ENCODE measurements at regions not wholly inside any gene's neighbourhood (a gene's known extent, or its start where the extent isn't known, plus 50 kb on each side); places are given as distances from the start of the nearest gene placed in this dataset.
A peak's percentile ranks its signal among the peaks of the same experiment; 100 is the strongest.

DNA sequence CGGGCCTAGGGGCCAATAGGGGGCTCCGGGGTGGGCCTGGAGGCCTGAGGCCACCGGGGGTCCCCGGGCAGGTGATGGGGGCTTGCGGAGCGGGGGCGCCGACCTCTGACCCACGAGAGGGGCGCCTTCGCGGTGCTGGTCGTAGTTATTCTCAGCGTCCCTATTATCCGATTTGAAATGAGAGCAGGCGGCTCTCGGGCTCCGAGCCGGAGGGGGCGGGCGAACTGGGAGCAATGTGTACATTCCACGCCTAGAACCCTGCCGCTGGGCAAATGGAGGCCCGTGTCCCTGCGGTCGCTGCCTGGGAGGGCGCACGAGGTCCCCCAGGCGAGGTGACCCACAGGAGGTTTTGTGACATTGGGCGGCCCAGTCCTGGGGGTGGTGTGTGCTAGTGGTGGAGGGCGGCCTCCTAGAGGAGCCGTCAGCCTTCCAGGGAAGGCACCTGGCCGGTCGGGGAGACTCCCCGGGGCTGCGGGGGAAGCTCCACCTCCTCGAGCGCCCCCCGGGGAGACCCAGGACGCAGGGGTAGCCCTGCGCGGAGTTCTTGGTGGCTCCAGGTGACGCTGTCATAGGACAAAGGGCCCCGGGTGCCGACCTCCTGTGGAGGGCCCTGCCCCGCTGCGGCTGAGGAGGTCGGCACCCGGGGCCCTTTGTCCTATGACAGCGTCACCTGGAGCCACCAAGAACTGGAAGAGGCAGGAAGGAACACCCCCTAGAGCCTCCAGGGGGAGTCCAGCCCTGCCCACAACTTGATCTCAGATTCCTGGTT lies 102.6 kb upstream of the PRKX start (continued):
- no peak for TF ChIP-seq RBM39 (optimal IDR thresholded peaks at IDR 0.05; ENCODE audit: low read depth, low read length)
- no peak for TF ChIP-seq ZNF668 (CRISPR knock-in tag; IDR thresholded peaks at IDR 0.05)
- TF ChIP-seq YY1 (IDR thresholded peaks at IDR 0.05; ENCODE audit: borderline replicate concordance in 1 of 3, control insufficient read depth in 1 of 3, extremely low read depth in 1 of 3, insufficient read depth in 3 of 3, insufficient read length in 1 of 3, insufficient replicate concordance in 2 of 3, low read depth in 1 of 3, low read length in 2 of 3): peak in 1 of 3 experiments; percentile 28
- peak in 1 of 2 experiments; percentile 32 for TF ChIP-seq E2F6 (IDR thresholded peaks at IDR 0.05; ENCODE audit: borderline replicate concordance in 1 of 2, extremely low read depth in 1 of 2, insufficient read depth in 1 of 2, insufficient read length in 1 of 2, low read depth in 1 of 2, low read length in 1 of 2, poor library complexity in 1 of 2, severe bottlenecking in 1 of 2)
- no peak for TF ChIP-seq XRCC4 (IDR thresholded peaks at IDR 0.05; ENCODE audit: extremely low read depth, insufficient read depth, insufficient read length)
- TF ChIP-seq MTA3 (IDR thresholded peaks at IDR 0.05; ENCODE audit: borderline replicate concordance): no peak; the same call in 1 of the 2 replicates
- no peak for TF ChIP-seq ZZZ3 (IDR thresholded peaks at IDR 0.05)
- TF ChIP-seq TAF15 (IDR thresholded peaks at IDR 0.05; ENCODE audit: low read depth, low read length): no peak
- TF ChIP-seq TRIM25 (IDR thresholded peaks at IDR 0.05; ENCODE audit: borderline replicate concordance): no peak
- no peak for TF ChIP-seq ZNF699 (CRISPR knock-in tag; IDR thresholded peaks at IDR 0.05; ENCODE audit: insufficient replicate concordance)
- TF ChIP-seq ZBTB2 (IDR thresholded peaks at IDR 0.05): no peak
- no peak for TF ChIP-seq ILF3 (IDR thresholded peaks at IDR 0.05; ENCODE audit: borderline replicate concordance)
- TF ChIP-seq L3MBTL2 (IDR thresholded peaks at IDR 0.05): peak; percentile 33; the same call in 1 of the 2 replicates
- TF ChIP-seq, protein P1, sequence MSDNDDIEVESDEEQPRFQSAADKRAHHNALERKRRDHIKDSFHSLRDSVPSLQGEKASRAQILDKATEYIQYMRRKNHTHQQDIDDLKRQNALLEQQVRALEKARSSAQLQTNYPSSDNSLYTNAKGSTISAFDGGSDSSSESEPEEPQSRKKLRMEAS (CRISPR knock-in tag; IDR thresholded peaks at IDR 0.05): no peak; the same call in 1 of the 2 replicates
- no peak for TF ChIP-seq CREM (IDR thresholded peaks at IDR 0.05; ENCODE audit: low read depth)
- TF ChIP-seq, protein P2, sequence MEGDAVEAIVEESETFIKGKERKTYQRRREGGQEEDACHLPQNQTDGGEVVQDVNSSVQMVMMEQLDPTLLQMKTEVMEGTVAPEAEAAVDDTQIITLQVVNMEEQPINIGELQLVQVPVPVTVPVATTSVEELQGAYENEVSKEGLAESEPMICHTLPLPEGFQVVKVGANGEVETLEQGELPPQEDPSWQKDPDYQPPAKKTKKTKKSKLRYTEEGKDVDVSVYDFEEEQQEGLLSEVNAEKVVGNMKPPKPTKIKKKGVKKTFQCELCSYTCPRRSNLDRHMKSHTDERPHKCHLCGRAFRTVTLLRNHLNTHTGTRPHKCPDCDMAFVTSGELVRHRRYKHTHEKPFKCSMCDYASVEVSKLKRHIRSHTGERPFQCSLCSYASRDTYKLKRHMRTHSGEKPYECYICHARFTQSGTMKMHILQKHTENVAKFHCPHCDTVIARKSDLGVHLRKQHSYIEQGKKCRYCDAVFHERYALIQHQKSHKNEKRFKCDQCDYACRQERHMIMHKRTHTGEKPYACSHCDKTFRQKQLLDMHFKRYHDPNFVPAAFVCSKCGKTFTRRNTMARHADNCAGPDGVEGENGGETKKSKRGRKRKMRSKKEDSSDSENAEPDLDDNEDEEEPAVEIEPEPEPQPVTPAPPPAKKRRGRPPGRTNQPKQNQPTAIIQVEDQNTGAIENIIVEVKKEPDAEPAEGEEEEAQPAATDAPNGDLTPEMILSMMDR (IDR thresholded peaks at IDR 0.05 in 2 of 3, conservative IDR thresholded peaks at IDR 0.05 in 1 of 3; ENCODE audit: insufficient read depth in 2 of 3, low read depth in 1 of 3, low read length in 3 of 3): peak in 2 of 3 experiments; percentile 33 to 36; a peak in 5 of 6 replicates
- TF ChIP-seq KLF13 (tag; IDR thresholded peaks at IDR 0.05; ENCODE audit: borderline replicate concordance, low read depth): no peak
- no peak for TF ChIP-seq SAFB (IDR thresholded peaks at IDR 0.05; ENCODE audit: borderline replicate concordance, low read depth, low read length)
- no peak for TF ChIP-seq NR3C1 (CRISPR knock-in tag; IDR thresholded peaks at IDR 0.05)
- no peak for TF ChIP-seq JUNB (CRISPR knock-in tag; conservative IDR thresholded peaks at IDR 0.05)
